ENCODE measurements at regions not wholly inside any gene's neighbourhood (a gene's known extent, or its start where the extent isn't known, plus 50 kb on each side); places are given as distances from the start of the nearest gene placed in this dataset.

GRCh38 chr9:105141146-105141975 lies 103.1 kb upstream of the SLC44A1 start:
- no peaks in the 10 kb centered on the region for H3K27me3 ChIP-seq (ENCODE audit: insufficient read depth, low read depth, low read length)
- no peaks in the 10 kb centered on the region for H4K20me1 ChIP-seq (ENCODE audit: insufficient read depth)
- no peak overlapping the region for H3K9ac ChIP-seq (ENCODE audit: low read length)
- H3K9me2 ChIP-seq (ENCODE audit: insufficient read depth, low read length): no peaks in the 10 kb centered on the region
- no peak overlapping the region for H3K27ac ChIP-seq (ENCODE audit: low read length)
- TF ChIP-seq SMC3 (conservative IDR thresholded peaks at IDR 0.05; ENCODE audit: poor library complexity) (no peak), MXI1 (conservative IDR thresholded peaks at IDR 0.05; ENCODE audit: poor library complexity, severe bottlenecking) (no peak), CTCF (IDR thresholded peaks at IDR 0.05; ENCODE audit: poor library complexity, severe bottlenecking) (no peak), POLR2AphosphoS5 (IDR thresholded peaks at IDR 0.05) (no peak), EZH2 (IDR thresholded peaks at IDR 0.05; ENCODE audit: borderline replicate concordance, insufficient read depth, low read length, poor library complexity, severe bottlenecking) (no peak), EP300 (conservative IDR thresholded peaks at IDR 0.05; ENCODE audit: poor library complexity, severe bottlenecking) (no peak), RAD21 (conservative IDR thresholded peaks at IDR 0.05) (no peak), REST (IDR thresholded peaks at IDR 0.05; ENCODE audit: borderline replicate concordance) (no peak), TAF1 (IDR thresholded peaks at IDR 0.05; ENCODE audit: low read depth) (no peak)
- H3K36me3 ChIP-seq (ENCODE audit: insufficient read depth, low read length): no peaks in the 10 kb centered on the region
- no peaks in the 10 kb centered on the region for H3F3A ChIP-seq (ENCODE audit: insufficient read depth, low read length, poor library complexity, severe bottlenecking)
- H3K9me3 ChIP-seq (ENCODE audit: low read length): no peaks in the 10 kb centered on the region
- no peak overlapping the region for H3K4me3 ChIP-seq (ENCODE audit: low read length)
- H3K79me2 ChIP-seq (replicated peaks; ENCODE audit: insufficient read depth, low read length): no peaks in the 10 kb centered on the region
- no peak overlapping the region for H2AFZ ChIP-seq (ENCODE audit: low read depth, low read length)
- H3K4me2 ChIP-seq (ENCODE audit: low read length): no peak overlapping the region

GRCh38 chr9:105141976-105142250 lies 102.5 kb upstream of the SLC44A1 start:
- Histone ChIP-seq H3K9me2 (ENCODE audit: insufficient read depth, low read length) (no peaks in the 10 kb centered on the region), H3K36me3 (ENCODE audit: insufficient read depth, low read length) (no peaks in the 10 kb centered on the region), H3K27ac (ENCODE audit: low read length) (no peak overlapping the region), H3K4me2 (ENCODE audit: low read length) (no peak overlapping the region), H2AFZ (ENCODE audit: low read depth, low read length) (no peak overlapping the region), H3K79me2 (replicated peaks; ENCODE audit: insufficient read depth, low read length) (no peaks in the 10 kb centered on the region), H3K4me3 (ENCODE audit: low read length) (no peak overlapping the region), H3K9me3 (ENCODE audit: low read length) (no peaks in the 10 kb centered on the region), H4K20me1 (ENCODE audit: insufficient read depth) (no peaks in the 10 kb centered on the region), H3F3A (ENCODE audit: insufficient read depth, low read length, poor library complexity, severe bottlenecking) (no peaks in the 10 kb centered on the region), H3K9ac (ENCODE audit: low read length) (no peak overlapping the region), H3K27me3 (ENCODE audit: insufficient read depth, low read depth, low read length) (no peaks in the 10 kb centered on the region)
- TF ChIP-seq EZH2 (IDR thresholded peaks at IDR 0.05; ENCODE audit: borderline replicate concordance, insufficient read depth, low read length, poor library complexity, severe bottlenecking): no peak
- no peak for TF ChIP-seq TAF1 (IDR thresholded peaks at IDR 0.05; ENCODE audit: low read depth)
- no peak for TF ChIP-seq CTCF (IDR thresholded peaks at IDR 0.05; ENCODE audit: poor library complexity, severe bottlenecking)
- no peak for TF ChIP-seq POLR2AphosphoS5 (IDR thresholded peaks at IDR 0.05)
- no peak for TF ChIP-seq RAD21 (conservative IDR thresholded peaks at IDR 0.05)
- no peak for TF ChIP-seq REST (IDR thresholded peaks at IDR 0.05; ENCODE audit: borderline replicate concordance)
- no peak for TF ChIP-seq SMC3 (conservative IDR thresholded peaks at IDR 0.05; ENCODE audit: poor library complexity)
- no peak for TF ChIP-seq MXI1 (conservative IDR thresholded peaks at IDR 0.05; ENCODE audit: poor library complexity, severe bottlenecking)
- no peak for TF ChIP-seq EP300 (conservative IDR thresholded peaks at IDR 0.05; ENCODE audit: poor library complexity, severe bottlenecking)
